AG08396 (cell line): ENCODE measurements at regions not wholly inside any gene's neighbourhood (a gene's known extent, or its start where the extent isn't known, plus 50 kb on each side); places are given as distances from the start of the nearest gene placed in this dataset.
"Not testable (repeated sequence)": the region's sequence is repeated elsewhere in the genome, so short reads cannot be mapped to it uniquely, and the experiment has no call there.

Experiments used
- DNase-seq: peaks from one replicate; pipeline ENCODE4 v3.0.0; 2012; ENCODE audit warnings: low spot score, mixed read lengths

GRCh38 chr17:62150471-62150870 is 85.4 kb upstream of the MED13 start:
- DNase-seq: no peak

- no peak for DNase-seq
Measured at GRCh38 chr17:62149961-62150360, 84.9 kb upstream of the MED13 start.

- no peak for DNase-seq
Measured at GRCh38 chr17:62147284-62147683, 82.2 kb upstream of the MED13 start.

GRCh38 chr17:62140836-62141235 is 75.8 kb upstream of the MED13 start:
- DNase-seq: no peak

GRCh38 chr17:62140376-62140775 is 75.3 kb upstream of the MED13 start:
- no peak for DNase-seq

- DNase-seq: not testable (repeated sequence)
Measured at GRCh38 chr17:62139690-62140354, 74.7 kb upstream of the MED13 start.

GRCh38 chr17:62139141-62139540 is 74.1 kb upstream of the MED13 start:
- DNase-seq: no peak

- DNase-seq: not testable (repeated sequence)
Measured at GRCh38 chr17:62138676-62139121, 73.6 kb upstream of the MED13 start.

- DNase-seq: not testable (repeated sequence)
Measured at GRCh38 chr17:62137734-62138624, 72.9 kb upstream of the MED13 start.

- DNase-seq: not testable (repeated sequence)
Measured at GRCh38 chr17:62137013-62137733, 72.1 kb upstream of the MED13 start.

GRCh38 chr17:62135742-62136141 is 70.7 kb upstream of the MED13 start:
- no peak for DNase-seq

GRCh38 chr17:62135096-62135495 is 70.0 kb upstream of the MED13 start:
- not testable (repeated sequence) for DNase-seq

GRCh38 chr17:62134397-62134796 is 69.3 kb upstream of the MED13 start:
- no peak for DNase-seq

- not testable (repeated sequence) for DNase-seq
Measured at GRCh38 chr17:62131271-62131670, 66.2 kb upstream of the MED13 start.

GRCh38 chr17:62130739-62131138 is 65.7 kb upstream of the MED13 start:
- no peak for DNase-seq

- DNase-seq: no peak
Measured at GRCh38 chr17:62126292-62126691, 61.2 kb upstream of the MED13 start.

GRCh38 chr17:62125307-62125706 is 60.2 kb upstream of the MED13 start:
- no peak for DNase-seq

GRCh38 chr17:62121025-62121730 is 56.1 kb upstream of the MED13 start:
- DNase-seq: no peak

GRCh38 chr17:62119373-62119772 is 54.3 kb upstream of the MED13 start:
- DNase-seq: no peak
